Right atrium auricular region (tissue), 2 donors: ENCODE measurements at regions not wholly inside any gene's neighbourhood (a gene's known extent, or its start where the extent isn't known, plus 50 kb on each side); places are given as distances from the start of the nearest gene placed in this dataset.

Experiments used
- DNase-seq: peaks from one replicate; pipeline ENCODE4 v3.0.0-alpha.2; 2019; ENCODE audit warnings: low spot score
- H3K27ac ChIP-seq, 2 donors: fragments of 200-600 bp; sonication (generic); 1 replicate in 1 of 2; 2 replicates in 1 of 2; pipeline ENCODE4 v1.5.1; 2016 to 2019
- H3K27me3 ChIP-seq, 2 donors: fragments of 200-600 bp; sonication (generic); one replicate each; pipeline versions ENCODE4 v1.5.1 to v1.6.0; 2017 to 2019
- H3K36me3 ChIP-seq: fragments of 200-600 bp; sonication (generic); one replicate; pipeline ENCODE4 v1.5.1; 2016
- H3K4me1 ChIP-seq, 2 donors: fragments of 200-600 bp; sonication (generic); one replicate each; pipeline versions ENCODE4 v1.5.1 to v1.6.0; 2017 to 2019
- H3K4me3 ChIP-seq, 2 donors: fragments of 200-600 bp; sonication (generic); 1 replicate in 1 of 2; 2 replicates in 1 of 2; pipeline ENCODE4 v1.5.1; 2017 to 2019; ENCODE audit warnings: mild to moderate bottlenecking in 1 of 2, moderate library complexity in 1 of 2
- H3K9me3 ChIP-seq, 2 donors: fragments of 200-600 bp; sonication (generic); one replicate each; pipeline ENCODE4 v1.5.1; 2019
- TF ChIP-seq, protein P1 (sequence below), 2 donors: fragments of 200-600 bp; sonication (generic); IDR thresholded peaks; one replicate each; pipeline ENCODE4 v1.5.1; 2019; ENCODE audit warnings: antibody characterized with exemption in 2 of 2

GRCh38 chr4:161189286-161190134 lies 974.3 kb downstream of the FSTL5 start:
- DNase-seq: no peak
- H3K27ac ChIP-seq: no peak overlapping the region
- H3K9me3 ChIP-seq: no peaks in the 10 kb centered on the region
- TF ChIP-seq, protein P1, sequence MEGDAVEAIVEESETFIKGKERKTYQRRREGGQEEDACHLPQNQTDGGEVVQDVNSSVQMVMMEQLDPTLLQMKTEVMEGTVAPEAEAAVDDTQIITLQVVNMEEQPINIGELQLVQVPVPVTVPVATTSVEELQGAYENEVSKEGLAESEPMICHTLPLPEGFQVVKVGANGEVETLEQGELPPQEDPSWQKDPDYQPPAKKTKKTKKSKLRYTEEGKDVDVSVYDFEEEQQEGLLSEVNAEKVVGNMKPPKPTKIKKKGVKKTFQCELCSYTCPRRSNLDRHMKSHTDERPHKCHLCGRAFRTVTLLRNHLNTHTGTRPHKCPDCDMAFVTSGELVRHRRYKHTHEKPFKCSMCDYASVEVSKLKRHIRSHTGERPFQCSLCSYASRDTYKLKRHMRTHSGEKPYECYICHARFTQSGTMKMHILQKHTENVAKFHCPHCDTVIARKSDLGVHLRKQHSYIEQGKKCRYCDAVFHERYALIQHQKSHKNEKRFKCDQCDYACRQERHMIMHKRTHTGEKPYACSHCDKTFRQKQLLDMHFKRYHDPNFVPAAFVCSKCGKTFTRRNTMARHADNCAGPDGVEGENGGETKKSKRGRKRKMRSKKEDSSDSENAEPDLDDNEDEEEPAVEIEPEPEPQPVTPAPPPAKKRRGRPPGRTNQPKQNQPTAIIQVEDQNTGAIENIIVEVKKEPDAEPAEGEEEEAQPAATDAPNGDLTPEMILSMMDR (IDR thresholded peaks at IDR 0.05): no peak
- no peaks in the 10 kb centered on the region for H3K36me3 ChIP-seq
- no peaks in the 10 kb centered on the region for H3K27me3 ChIP-seq
- no peak overlapping the region for H3K4me3 ChIP-seq
- H3K4me1 ChIP-seq: no peaks in the 10 kb centered on the region

DNA sequence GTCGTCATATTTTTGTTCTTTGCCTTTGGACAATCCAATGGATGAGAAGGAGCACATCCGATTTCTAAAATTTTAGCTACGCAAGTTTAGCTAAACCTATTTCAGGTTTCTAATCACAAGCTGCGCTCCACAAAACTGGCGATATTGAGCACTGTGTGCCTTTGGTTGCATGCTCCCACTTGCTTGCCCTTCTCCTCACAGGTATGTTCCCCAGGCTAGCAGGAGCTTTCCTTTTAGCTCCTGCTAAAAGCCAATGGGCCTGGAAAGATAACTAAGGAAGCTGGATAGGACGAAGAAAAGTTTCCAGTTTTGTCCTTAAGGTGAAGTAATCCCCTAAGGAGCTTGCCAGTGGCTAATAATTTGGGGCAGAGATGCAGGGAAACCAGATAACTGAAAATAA lies 975.2 kb downstream of the FSTL5 start:
- TF ChIP-seq, protein P1 (IDR thresholded peaks at IDR 0.05): no peak

DNA sequence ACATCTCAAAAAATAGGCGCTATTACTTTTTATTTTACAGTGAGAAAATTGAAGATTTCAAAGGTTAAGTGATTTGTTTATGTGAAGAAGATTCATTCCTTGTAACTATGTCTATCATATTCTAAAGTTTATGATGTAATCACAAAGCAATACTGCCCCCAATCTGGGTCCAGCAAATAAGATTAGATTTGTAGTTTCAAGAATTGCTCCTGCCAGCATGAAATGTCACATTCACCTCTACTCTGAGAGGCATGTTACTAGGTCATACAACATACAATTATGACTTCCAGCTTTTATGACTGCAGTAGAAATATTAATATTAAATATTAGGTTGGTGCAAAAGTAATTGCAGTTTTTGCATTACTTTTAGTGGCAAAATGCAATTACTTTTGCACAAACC lies 976.2 kb downstream of the FSTL5 start:
- H3K4me1 ChIP-seq: no peaks in the 10 kb centered on the region
- H3K4me3 ChIP-seq: no peak overlapping the region
- H3K27me3 ChIP-seq: no peaks in the 10 kb centered on the region
- H3K27ac ChIP-seq: no peak overlapping the region
- TF ChIP-seq, protein P1 (IDR thresholded peaks at IDR 0.05): no peak
- DNase-seq: no peak
- no peaks in the 10 kb centered on the region for H3K9me3 ChIP-seq
- no peaks in the 10 kb centered on the region for H3K36me3 ChIP-seq

More for the DNA sequence above, 975.2 kb downstream of the FSTL5 start:
- no peak for DNase-seq
- Histone ChIP-seq H3K4me3 (no peak overlapping the region), H3K27ac (no peak overlapping the region), H3K36me3 (no peaks in the 10 kb centered on the region), H3K4me1 (no peaks in the 10 kb centered on the region), H3K9me3 (no peaks in the 10 kb centered on the region), H3K27me3 (no peaks in the 10 kb centered on the region)

- H3K4me1 ChIP-seq: no peaks in the 10 kb centered on the region
- no peak overlapping the region for H3K4me3 ChIP-seq
- DNase-seq: no peak
Measured at GRCh38 chr4:161186750-161187149, 977.0 kb downstream of the FSTL5 start.

GRCh38 chr4:161186012-161186411 lies 977.8 kb downstream of the FSTL5 start:
- Histone ChIP-seq H3K4me1 (no peaks in the 10 kb centered on the region), H3K27me3 (no peaks in the 10 kb centered on the region), H3K27ac (no peak overlapping the region), H3K36me3 (no peaks in the 10 kb centered on the region), H3K4me3 (no peak overlapping the region), H3K9me3 (no peaks in the 10 kb centered on the region)
- TF ChIP-seq, protein P1 (IDR thresholded peaks at IDR 0.05): no peak
- no peak for DNase-seq

More at GRCh38 chr4:161186750-161187149, 977.0 kb downstream of the FSTL5 start:
- no peaks in the 10 kb centered on the region for H3K36me3 ChIP-seq
- no peak overlapping the region for H3K27ac ChIP-seq
- H3K27me3 ChIP-seq: no peaks in the 10 kb centered on the region
- H3K9me3 ChIP-seq: no peaks in the 10 kb centered on the region
- TF ChIP-seq, protein P1 (IDR thresholded peaks at IDR 0.05): no peak
